22Rv1 (cell line): ENCODE measurements at regions not wholly inside any gene's neighbourhood (a gene's known extent, or its start where the extent isn't known, plus 50 kb on each side); places are given as distances from the start of the nearest gene placed in this dataset.

Experiments
- ZFX ChIP-seq: fragments of 450-650 bp; IDR thresholded peaks from 2 replicates; pipeline ENCODE4 v1.6.1; 2017; ENCODE audit warnings: antibody characterized with exemption, borderline replicate concordance
- TF ChIP-seq, protein P1 (sequence below): fragments of 450-650 bp; IDR thresholded peaks from 2 replicates; pipeline ENCODE4 v1.5.1; 2017; ENCODE audit warnings: mild to moderate bottlenecking

DNA sequence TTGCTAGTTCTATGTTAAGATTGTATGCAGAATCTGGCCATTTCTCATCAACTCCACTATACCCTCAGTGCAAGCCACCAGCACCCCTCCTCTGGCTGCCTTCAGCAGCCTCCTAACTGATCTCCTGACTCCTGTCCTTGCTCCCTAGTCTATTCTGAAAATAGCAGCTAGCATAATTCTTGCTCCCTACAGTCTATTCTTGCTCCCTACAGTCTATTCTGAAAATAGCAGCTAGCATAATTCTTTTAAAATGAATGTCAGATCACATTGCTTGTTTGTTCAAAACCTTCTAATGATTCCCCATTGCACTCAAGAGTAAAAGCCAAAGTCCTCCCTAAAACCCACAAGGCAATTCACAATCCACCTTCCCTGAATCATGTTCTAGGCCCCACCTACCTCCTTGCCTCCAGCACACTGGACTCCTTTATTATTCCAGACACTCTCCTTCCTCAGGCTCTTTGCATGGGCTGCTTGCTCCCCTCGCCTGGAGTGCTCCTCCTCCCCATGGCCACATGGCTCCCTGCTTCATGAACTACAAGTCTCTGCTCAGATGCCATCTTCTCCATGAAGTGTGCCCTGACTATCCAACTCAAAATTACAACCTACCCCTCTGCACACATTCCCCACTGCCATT lies 164.2 kb upstream of the TNFAIP3 start:
- TF ChIP-seq, protein P1, sequence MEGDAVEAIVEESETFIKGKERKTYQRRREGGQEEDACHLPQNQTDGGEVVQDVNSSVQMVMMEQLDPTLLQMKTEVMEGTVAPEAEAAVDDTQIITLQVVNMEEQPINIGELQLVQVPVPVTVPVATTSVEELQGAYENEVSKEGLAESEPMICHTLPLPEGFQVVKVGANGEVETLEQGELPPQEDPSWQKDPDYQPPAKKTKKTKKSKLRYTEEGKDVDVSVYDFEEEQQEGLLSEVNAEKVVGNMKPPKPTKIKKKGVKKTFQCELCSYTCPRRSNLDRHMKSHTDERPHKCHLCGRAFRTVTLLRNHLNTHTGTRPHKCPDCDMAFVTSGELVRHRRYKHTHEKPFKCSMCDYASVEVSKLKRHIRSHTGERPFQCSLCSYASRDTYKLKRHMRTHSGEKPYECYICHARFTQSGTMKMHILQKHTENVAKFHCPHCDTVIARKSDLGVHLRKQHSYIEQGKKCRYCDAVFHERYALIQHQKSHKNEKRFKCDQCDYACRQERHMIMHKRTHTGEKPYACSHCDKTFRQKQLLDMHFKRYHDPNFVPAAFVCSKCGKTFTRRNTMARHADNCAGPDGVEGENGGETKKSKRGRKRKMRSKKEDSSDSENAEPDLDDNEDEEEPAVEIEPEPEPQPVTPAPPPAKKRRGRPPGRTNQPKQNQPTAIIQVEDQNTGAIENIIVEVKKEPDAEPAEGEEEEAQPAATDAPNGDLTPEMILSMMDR: no peak
- no peak for TF ChIP-seq ZFX
